ENCODE measurements at regions not wholly inside any gene's neighbourhood (a gene's known extent, or its start where the extent isn't known, plus 50 kb on each side); places are given as distances from the start of the nearest gene placed in this dataset.

DNA sequence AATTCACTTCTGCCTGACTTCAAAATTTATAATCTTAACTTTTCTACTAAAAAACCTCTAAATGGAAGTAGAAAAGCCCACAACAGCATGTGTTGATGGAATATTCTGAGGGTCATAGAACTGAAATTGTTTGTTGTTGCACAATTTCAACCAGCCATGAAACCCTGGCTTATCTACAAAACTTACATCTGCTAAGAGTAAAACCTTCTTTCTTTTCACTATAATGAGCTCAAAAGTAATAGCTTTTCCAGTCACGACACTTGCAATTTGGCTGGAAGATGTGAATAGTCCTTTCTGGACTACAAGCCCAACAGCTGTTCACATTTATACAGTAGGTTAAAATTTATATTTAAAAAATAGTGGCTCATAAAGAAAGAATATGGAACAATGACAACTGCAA lies 250.0 kb downstream of the GPAT3 start:
- H3K4me1 ChIP-seq (ENCODE audit: control insufficient read depth, extremely low read depth, insufficient read depth, low read length) = no peaks in the 10 kb centered on the region
- DNase-seq (ENCODE audit: low read depth, low spot score) (no peak), FAIRE-seq (no peak)
- H3K27me3 ChIP-seq (ENCODE audit: control insufficient read depth in 2 of 2, insufficient read depth in 2 of 2, low read length in 2 of 2) = no peaks in the 10 kb centered on the region
- intact Hi-C loops (cut with micrococcal nuclease) (no loop called here), dilution Hi-C loops (cut with MboI; ENCODE audit: extremely low pct_ligation_motif_present, low sequenced_read_pairs) (no loop called here)
- no peak overlapping the region for H2AFZ ChIP-seq (ENCODE audit: low read depth, low read length)
- H3K9me1 ChIP-seq (replicated peaks; ENCODE audit: control insufficient read depth, extremely low read depth, insufficient read depth, low read length) = no peaks in the 10 kb centered on the region
- H4K20me1 ChIP-seq (replicated peaks; ENCODE audit: control insufficient read depth, extremely low read depth, insufficient read depth, low read length) = no peaks in the 10 kb centered on the region
- TF ChIP-seq, protein P1, sequence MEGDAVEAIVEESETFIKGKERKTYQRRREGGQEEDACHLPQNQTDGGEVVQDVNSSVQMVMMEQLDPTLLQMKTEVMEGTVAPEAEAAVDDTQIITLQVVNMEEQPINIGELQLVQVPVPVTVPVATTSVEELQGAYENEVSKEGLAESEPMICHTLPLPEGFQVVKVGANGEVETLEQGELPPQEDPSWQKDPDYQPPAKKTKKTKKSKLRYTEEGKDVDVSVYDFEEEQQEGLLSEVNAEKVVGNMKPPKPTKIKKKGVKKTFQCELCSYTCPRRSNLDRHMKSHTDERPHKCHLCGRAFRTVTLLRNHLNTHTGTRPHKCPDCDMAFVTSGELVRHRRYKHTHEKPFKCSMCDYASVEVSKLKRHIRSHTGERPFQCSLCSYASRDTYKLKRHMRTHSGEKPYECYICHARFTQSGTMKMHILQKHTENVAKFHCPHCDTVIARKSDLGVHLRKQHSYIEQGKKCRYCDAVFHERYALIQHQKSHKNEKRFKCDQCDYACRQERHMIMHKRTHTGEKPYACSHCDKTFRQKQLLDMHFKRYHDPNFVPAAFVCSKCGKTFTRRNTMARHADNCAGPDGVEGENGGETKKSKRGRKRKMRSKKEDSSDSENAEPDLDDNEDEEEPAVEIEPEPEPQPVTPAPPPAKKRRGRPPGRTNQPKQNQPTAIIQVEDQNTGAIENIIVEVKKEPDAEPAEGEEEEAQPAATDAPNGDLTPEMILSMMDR (IDR thresholded peaks at IDR 0.05; ENCODE audit: extremely low read depth in 1 of 2, insufficient read depth in 1 of 2, low read depth in 1 of 2, low read length in 2 of 2) = no peak
- TF ChIP-seq EZH2 (IDR thresholded peaks at IDR 0.05; ENCODE audit: borderline replicate concordance, low read depth, low read length, severe bottlenecking) = no peak
- TF ChIP-seq POLR2AphosphoS5 (IDR thresholded peaks at IDR 0.05; ENCODE audit: insufficient read depth, low read depth, low read length) = no peak
- TF ChIP-seq MYC (IDR thresholded peaks at IDR 0.05; ENCODE audit: low read depth, low read length) = no peak
- TF ChIP-seq GATA2 (IDR thresholded peaks at IDR 0.05; ENCODE audit: insufficient read depth, insufficient read length, low read depth, low read length) = no peak
- TF ChIP-seq JUN (IDR thresholded peaks at IDR 0.05; ENCODE audit: borderline replicate concordance, insufficient read depth, insufficient read length, low read depth) = no peak
- TF ChIP-seq POLR2A (IDR thresholded peaks at IDR 0.05; ENCODE audit: low read depth, low read length) = no peak
- TF ChIP-seq, protein P2, sequence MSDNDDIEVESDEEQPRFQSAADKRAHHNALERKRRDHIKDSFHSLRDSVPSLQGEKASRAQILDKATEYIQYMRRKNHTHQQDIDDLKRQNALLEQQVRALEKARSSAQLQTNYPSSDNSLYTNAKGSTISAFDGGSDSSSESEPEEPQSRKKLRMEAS (IDR thresholded peaks at IDR 0.05; ENCODE audit: insufficient read depth, insufficient read length) = no peak
- no peak for TF ChIP-seq FOS (IDR thresholded peaks at IDR 0.05; ENCODE audit: borderline replicate concordance, insufficient read depth, low read length)
- no peak overlapping the region for H3K4me2 ChIP-seq (ENCODE audit: insufficient read depth, low read length)
- CTCF ChIA-PET = no interaction called here
- H3K27ac ChIP-seq (ENCODE audit: insufficient read depth, low read depth, low read length) = no peak overlapping the region
- H3K79me2 ChIP-seq (ENCODE audit: control insufficient read depth, insufficient read depth, low read length) = no peaks in the 10 kb centered on the region
- H3K9me3 ChIP-seq (replicated peaks; ENCODE audit: control insufficient read depth, insufficient read depth, low read length) = no peaks in the 10 kb centered on the region
- BruUV-seq (replicated peaks) = no TSS peak
- H3K4me3 ChIP-seq (replicated peaks in 1 of 3; ENCODE audit: insufficient read depth in 1 of 3, low read depth in 1 of 3, low read length in 3 of 3) = no peak overlapping the region
- POLR2A ChIA-PET = no interaction called here
- no peaks in the 10 kb centered on the region for H3K36me3 ChIP-seq (ENCODE audit: control insufficient read depth in 2 of 2, extremely low read depth in 1 of 2, insufficient read depth in 2 of 2, low read length in 2 of 2)
- H3K9ac ChIP-seq (replicated peaks; ENCODE audit: extremely low read depth, insufficient read depth, low read length) = no peak overlapping the region
